NCI-H460 (cell line): ENCODE measurements at regions not wholly inside any gene's neighbourhood (a gene's known extent, or its start where the extent isn't known, plus 50 kb on each side); places are given as distances from the start of the nearest gene placed in this dataset.
"Not testable (repeated sequence)": the region's sequence is repeated elsewhere in the genome, so short reads cannot be mapped to it uniquely, and the experiment has no call there.

Source experiments
- DNase-seq: peaks from one replicate; pipeline ENCODE4 v3.0.0-alpha.2; 2016; ENCODE audit warnings: low read depth; ENCODE audit errors: extremely low read depth

- DNase-seq, result no peak
Measured at GRCh38 chr5:85985167-85985566, 632.6 kb upstream of the COX7C start.

GRCh38 chr5:85990998-85991397 lies 626.7 kb upstream of the COX7C start:
- DNase-seq, result no peak

GRCh38 chr5:85994653-85995052 lies 623.1 kb upstream of the COX7C start:
- not testable (repeated sequence) for DNase-seq

- DNase-seq, result no peak
Measured at GRCh38 chr5:85998656-85999055, 619.1 kb upstream of the COX7C start.

- DNase-seq, result no peak
Measured at GRCh38 chr5:86008293-86008692, 609.4 kb upstream of the COX7C start.

- no peak for DNase-seq
Measured at GRCh38 chr5:86008704-86009103, 609.0 kb upstream of the COX7C start.

- DNase-seq, result no peak
Measured at GRCh38 chr5:86011937-86012336, 605.8 kb upstream of the COX7C start.

GRCh38 chr5:86029308-86029707 lies 588.4 kb upstream of the COX7C start:
- DNase-seq, result no peak

GRCh38 chr5:86030753-86031152 lies 587.0 kb upstream of the COX7C start:
- no peak for DNase-seq

- no peak for DNase-seq
Measured at GRCh38 chr5:86038566-86038965, 579.2 kb upstream of the COX7C start.

- DNase-seq, result no peak
Measured at GRCh38 chr5:86039351-86039750, 578.4 kb upstream of the COX7C start.

GRCh38 chr5:86070719-86071118 lies 547.0 kb upstream of the COX7C start:
- DNase-seq, result no peak

GRCh38 chr5:86074297-86074696 lies 543.4 kb upstream of the COX7C start:
- DNase-seq, result no peak

GRCh38 chr5:86075139-86075538 lies 542.6 kb upstream of the COX7C start:
- no peak for DNase-seq

GRCh38 chr5:86095092-86095491 lies 522.6 kb upstream of the COX7C start:
- DNase-seq, result no peak

GRCh38 chr5:86101966-86102365 lies 515.8 kb upstream of the COX7C start:
- no peak for DNase-seq

GRCh38 chr5:86108825-86109224 lies 508.9 kb upstream of the COX7C start:
- DNase-seq, result no peak

- DNase-seq, result no peak
Measured at GRCh38 chr5:86112249-86112648, 505.5 kb upstream of the COX7C start.

GRCh38 chr5:86115164-86115563 lies 502.6 kb upstream of the COX7C start:
- DNase-seq, result no peak

GRCh38 chr5:86118542-86118941 lies 499.2 kb upstream of the COX7C start:
- peak; percentile 4 for DNase-seq

- DNase-seq, result no peak
Measured at GRCh38 chr5:86124333-86124732, 493.4 kb upstream of the COX7C start.

- no peak for DNase-seq
Measured at GRCh38 chr5:86125731-86126601, 491.8 kb upstream of the COX7C start.

GRCh38 chr5:86127696-86128095 lies 490.0 kb upstream of the COX7C start:
- DNase-seq, result no peak
